GM23338 (cell line): ENCODE measurements at regions not wholly inside any gene's neighbourhood (a gene's known extent, or its start where the extent isn't known, plus 50 kb on each side); places are given as distances from the start of the nearest gene placed in this dataset.

ENCODE experiments used
- ATAC-seq: fragments of 200-7000 bp; cut with Tn5 transposase; 3 replicates; pipeline ENCODE4 v1.9.1; 2020
- DNase-seq: peaks from one replicate; pipeline ENCODE4 v3.0.0-alpha.2; 2015; ENCODE audit warnings: low spot score
- H2AFZ ChIP-seq: fragments of 200-600 bp; sonication (generic); 2 replicates; pipeline ENCODE4 v1.8.0; 2016; ENCODE audit warnings: antibody characterized with exemption, mild to moderate bottlenecking, moderate library complexity
- H3F3A ChIP-seq: fragments of 200-600 bp; sonication (generic); replicated peaks from 2 replicates; pipeline ENCODE4 v1.8.0; 2017; ENCODE audit warnings: antibody characterized with exemption, mixed run types, low read depth
- H3K27ac ChIP-seq: fragments of 200-600 bp; sonication (generic); 2 replicates; pipeline ENCODE4 v1.6.1; 2016; ENCODE audit warnings: low read depth
- H3K27me3 ChIP-seq: fragments of 200-600 bp; sonication (generic); 2 replicates; pipeline ENCODE4 v1.8.0; 2016; ENCODE audit warnings: mild to moderate bottlenecking, mixed run types, moderate library complexity; ENCODE audit not compliant: insufficient read depth
- H3K36me3 ChIP-seq: fragments of 200-600 bp; sonication (generic); 2 replicates; pipeline ENCODE4 v1.8.0; 2016; ENCODE audit warnings: mild to moderate bottlenecking; ENCODE audit not compliant: insufficient read depth
- H3K4me1 ChIP-seq: fragments of 200-600 bp; sonication (generic); 2 replicates; pipeline ENCODE4 v1.8.0; 2016; ENCODE audit warnings: mild to moderate bottlenecking, moderate library complexity; ENCODE audit not compliant: insufficient read depth
- H3K4me2 ChIP-seq: fragments of 200-600 bp; sonication (generic); 2 replicates; pipeline ENCODE4 v1.7.1; 2017; ENCODE audit warnings: mixed run types
- H3K4me3 ChIP-seq: fragments of 200-600 bp; sonication (generic); 2 replicates; pipeline ENCODE4 v1.6.1; 2016; ENCODE audit warnings: mixed run types
- H3K79me2 ChIP-seq: fragments of 200-600 bp; sonication (generic); replicated peaks from 2 replicates; pipeline ENCODE4 v1.8.0; 2017; ENCODE audit warnings: mild to moderate bottlenecking; ENCODE audit not compliant: insufficient read depth
- H3K9me2 ChIP-seq: fragments of 200-600 bp; sonication (generic); 2 replicates; pipeline ENCODE4 v1.8.0; 2017; ENCODE audit not compliant: insufficient read depth
- H4K20me1 ChIP-seq: fragments of 200-600 bp; sonication (generic); replicated peaks from 2 replicates; pipeline ENCODE4 v1.8.0; 2017; ENCODE audit warnings: mild to moderate bottlenecking; ENCODE audit not compliant: insufficient read depth
- H3K27ac Mint-ChIP-seq: 2 replicates; pipeline ENCODE4 v1.8.0; 2020; ENCODE audit warnings: inconsistent platforms, mild to moderate bottlenecking, moderate library complexity, mixed read lengths
- H3K27me3 Mint-ChIP-seq: 3 replicates; pipeline ENCODE4 v1.8.0; 2022; ENCODE audit warnings: low read depth, mild to moderate bottlenecking, moderate library complexity, mixed read lengths, inconsistent platforms; ENCODE audit not compliant: insufficient read depth, poor library complexity
- H3K36me3 Mint-ChIP-seq: 3 replicates; pipeline ENCODE4 v1.8.0; 2021; ENCODE audit warnings: low read depth, mild to moderate bottlenecking, inconsistent platforms, moderate library complexity, mixed read lengths
- H3K4me1 Mint-ChIP-seq: 3 replicates; pipeline ENCODE4 v1.8.0; 2020; ENCODE audit warnings: mild to moderate bottlenecking, inconsistent platforms, mixed read lengths
- H3K4me3 Mint-ChIP-seq: 3 replicates; pipeline ENCODE4 v1.8.0; 2021; ENCODE audit warnings: moderate library complexity, mild to moderate bottlenecking, inconsistent platforms, mixed read lengths
- H3K9me3 Mint-ChIP-seq: 3 replicates; pipeline ENCODE4 v1.8.0; 2020; ENCODE audit warnings: moderate library complexity, mild to moderate bottlenecking, inconsistent platforms, mixed read lengths
- CREB1 ChIP-seq: fragments of 250-450 bp; sonication (Bioruptor Pico); IDR thresholded peaks from 2 replicates; pipeline ENCODE4 v1.5.0; 2020; ENCODE audit warnings: low read depth, mild to moderate bottlenecking, moderate library complexity
- CTCF ChIP-seq, 2 experiments: fragments of 200-600 bp in 1 of 2; sonication (generic) in 1 of 2; conservative IDR thresholded peaks; 2 replicates each; pipeline versions ENCODE4 v1.5.1 to v1.6.1; 2016 to 2017; ENCODE audit warnings: antibody characterized with exemption in 2 of 2, low read depth in 2 of 2, mild to moderate bottlenecking in 2 of 2, moderate library complexity in 1 of 2
- ETS1 ChIP-seq: IDR thresholded peaks from 2 replicates; pipeline ENCODE4 v1.6.1; 2016; ENCODE audit warnings: antibody characterized with exemption
- EZH2 ChIP-seq: fragments of 200-600 bp; sonication (generic); IDR thresholded peaks from one replicate; pipeline ENCODE4 v1.8.0; 2017; ENCODE audit warnings: antibody characterized with exemption, mild to moderate bottlenecking, low read depth; ENCODE audit not compliant: unreplicated experiment
- EZH2phosphoT487 ChIP-seq: fragments of 200-600 bp; sonication (generic); IDR thresholded peaks from one replicate; pipeline ENCODE4 v1.8.1; 2018; ENCODE audit warnings: antibody characterized with exemption; ENCODE audit not compliant: unreplicated experiment
- JUNB ChIP-seq: IDR thresholded peaks from one replicate; pipeline ENCODE4 v1.6.1; 2016; ENCODE audit warnings: antibody characterized with exemption; ENCODE audit not compliant: unreplicated experiment
- NANOG ChIP-seq: IDR thresholded peaks from 2 replicates; pipeline ENCODE4 v1.6.1; 2016; ENCODE audit warnings: antibody characterized with exemption, borderline replicate concordance
- POLR2AphosphoS5 ChIP-seq: IDR thresholded peaks from 2 replicates; pipeline ENCODE4 v1.6.1; 2016; ENCODE audit warnings: antibody characterized with exemption, low read depth
- STAT1 ChIP-seq: IDR thresholded peaks from one replicate; pipeline ENCODE4 v1.6.1; 2016; ENCODE audit warnings: antibody characterized with exemption; ENCODE audit not compliant: unreplicated experiment
- ZNF114 ChIP-seq: fragments of 250-450 bp; sonication (Bioruptor Pico); IDR thresholded peaks from 2 replicates; pipeline ENCODE4 v1.5.0; 2020; ENCODE audit warnings: mild to moderate bottlenecking, moderate library complexity
- ZNF331 ChIP-seq: fragments of 250-450 bp; sonication (Bioruptor Pico); IDR thresholded peaks from 2 replicates; pipeline ENCODE4 v1.5.0; 2020; ENCODE audit warnings: low read depth, mild to moderate bottlenecking, moderate library complexity
- TF ChIP-seq, protein P1 (sequence below): IDR thresholded peaks from one replicate; pipeline ENCODE4 v1.6.1; 2018; ENCODE audit warnings: antibody characterized with exemption; ENCODE audit not compliant: unreplicated experiment
- TF ChIP-seq, protein P2 (sequence below): fragments of 250-450 bp; sonication (Bioruptor Pico); IDR thresholded peaks from 2 replicates; pipeline ENCODE4 v1.5.0; 2020; ENCODE audit warnings: mild to moderate bottlenecking, moderate library complexity

DNA sequence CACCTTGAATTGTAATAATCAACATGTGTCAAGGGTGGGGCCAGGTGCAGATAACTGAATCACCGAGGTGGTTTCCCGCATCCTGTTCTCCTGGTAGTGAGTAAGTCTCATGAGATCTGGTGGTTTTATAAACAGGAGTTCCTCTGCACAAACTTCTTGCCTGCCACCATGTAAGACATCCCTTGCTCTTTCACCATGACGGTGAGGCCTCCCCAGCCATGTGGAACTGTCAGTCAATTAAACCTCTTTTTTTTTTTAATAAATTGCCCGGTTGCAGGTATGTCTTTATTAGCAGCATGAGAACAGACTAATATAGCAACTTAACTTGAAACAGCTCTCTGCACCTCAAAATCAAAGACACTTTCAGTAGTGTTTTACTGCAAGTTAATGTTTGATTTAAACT is 121.6 kb downstream of the OGFRL1 start:
- no peak overlapping the region for H3K4me3 Mint-ChIP-seq
- DNase-seq (no peak), ATAC-seq (no peak)
- H3K36me3 Mint-ChIP-seq = no peaks in the 10 kb centered on the region
- H3K4me1 Mint-ChIP-seq = peaks cover 29% of the 10 kb centered on the region
- Histone ChIP-seq H3K79me2 (no peaks in the 10 kb centered on the region), H3F3A (no peaks in the 10 kb centered on the region), H2AFZ (no peak overlapping the region), H3K4me1 (peaks cover 19% of the 10 kb centered on the region), H3K27me3 (no peaks in the 10 kb centered on the region), H4K20me1 (no peaks in the 10 kb centered on the region), H3K4me2 (no peak overlapping the region), H3K36me3 (no peaks in the 10 kb centered on the region), H3K27ac (no peak overlapping the region), H3K9me2 (no peaks in the 10 kb centered on the region), H3K4me3 (no peak overlapping the region)
- TF ChIP-seq ETS1 (no peak), EZH2phosphoT487 (no peak), ZNF331 (no peak), ZNF114 (CRISPR knock-in tag) (no peak), NANOG (no peak), CREB1 (CRISPR knock-in tag) (no peak), JUNB (no peak), EZH2 (no peak), POLR2AphosphoS5 (no peak), CTCF (conservative IDR thresholded peaks at IDR 0.05; ENCODE audit: low read depth in 2 of 2) (no peak), STAT1 (no peak)
- TF ChIP-seq, protein P1, sequence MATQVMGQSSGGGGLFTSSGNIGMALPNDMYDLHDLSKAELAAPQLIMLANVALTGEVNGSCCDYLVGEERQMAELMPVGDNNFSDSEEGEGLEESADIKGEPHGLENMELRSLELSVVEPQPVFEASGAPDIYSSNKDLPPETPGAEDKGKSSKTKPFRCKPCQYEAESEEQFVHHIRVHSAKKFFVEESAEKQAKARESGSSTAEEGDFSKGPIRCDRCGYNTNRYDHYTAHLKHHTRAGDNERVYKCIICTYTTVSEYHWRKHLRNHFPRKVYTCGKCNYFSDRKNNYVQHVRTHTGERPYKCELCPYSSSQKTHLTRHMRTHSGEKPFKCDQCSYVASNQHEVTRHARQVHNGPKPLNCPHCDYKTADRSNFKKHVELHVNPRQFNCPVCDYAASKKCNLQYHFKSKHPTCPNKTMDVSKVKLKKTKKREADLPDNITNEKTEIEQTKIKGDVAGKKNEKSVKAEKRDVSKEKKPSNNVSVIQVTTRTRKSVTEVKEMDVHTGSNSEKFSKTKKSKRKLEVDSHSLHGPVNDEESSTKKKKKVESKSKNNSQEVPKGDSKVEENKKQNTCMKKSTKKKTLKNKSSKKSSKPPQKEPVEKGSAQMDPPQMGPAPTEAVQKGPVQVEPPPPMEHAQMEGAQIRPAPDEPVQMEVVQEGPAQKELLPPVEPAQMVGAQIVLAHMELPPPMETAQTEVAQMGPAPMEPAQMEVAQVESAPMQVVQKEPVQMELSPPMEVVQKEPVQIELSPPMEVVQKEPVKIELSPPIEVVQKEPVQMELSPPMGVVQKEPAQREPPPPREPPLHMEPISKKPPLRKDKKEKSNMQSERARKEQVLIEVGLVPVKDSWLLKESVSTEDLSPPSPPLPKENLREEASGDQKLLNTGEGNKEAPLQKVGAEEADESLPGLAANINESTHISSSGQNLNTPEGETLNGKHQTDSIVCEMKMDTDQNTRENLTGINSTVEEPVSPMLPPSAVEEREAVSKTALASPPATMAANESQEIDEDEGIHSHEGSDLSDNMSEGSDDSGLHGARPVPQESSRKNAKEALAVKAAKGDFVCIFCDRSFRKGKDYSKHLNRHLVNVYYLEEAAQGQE = no peak
- TF ChIP-seq, protein P2, sequence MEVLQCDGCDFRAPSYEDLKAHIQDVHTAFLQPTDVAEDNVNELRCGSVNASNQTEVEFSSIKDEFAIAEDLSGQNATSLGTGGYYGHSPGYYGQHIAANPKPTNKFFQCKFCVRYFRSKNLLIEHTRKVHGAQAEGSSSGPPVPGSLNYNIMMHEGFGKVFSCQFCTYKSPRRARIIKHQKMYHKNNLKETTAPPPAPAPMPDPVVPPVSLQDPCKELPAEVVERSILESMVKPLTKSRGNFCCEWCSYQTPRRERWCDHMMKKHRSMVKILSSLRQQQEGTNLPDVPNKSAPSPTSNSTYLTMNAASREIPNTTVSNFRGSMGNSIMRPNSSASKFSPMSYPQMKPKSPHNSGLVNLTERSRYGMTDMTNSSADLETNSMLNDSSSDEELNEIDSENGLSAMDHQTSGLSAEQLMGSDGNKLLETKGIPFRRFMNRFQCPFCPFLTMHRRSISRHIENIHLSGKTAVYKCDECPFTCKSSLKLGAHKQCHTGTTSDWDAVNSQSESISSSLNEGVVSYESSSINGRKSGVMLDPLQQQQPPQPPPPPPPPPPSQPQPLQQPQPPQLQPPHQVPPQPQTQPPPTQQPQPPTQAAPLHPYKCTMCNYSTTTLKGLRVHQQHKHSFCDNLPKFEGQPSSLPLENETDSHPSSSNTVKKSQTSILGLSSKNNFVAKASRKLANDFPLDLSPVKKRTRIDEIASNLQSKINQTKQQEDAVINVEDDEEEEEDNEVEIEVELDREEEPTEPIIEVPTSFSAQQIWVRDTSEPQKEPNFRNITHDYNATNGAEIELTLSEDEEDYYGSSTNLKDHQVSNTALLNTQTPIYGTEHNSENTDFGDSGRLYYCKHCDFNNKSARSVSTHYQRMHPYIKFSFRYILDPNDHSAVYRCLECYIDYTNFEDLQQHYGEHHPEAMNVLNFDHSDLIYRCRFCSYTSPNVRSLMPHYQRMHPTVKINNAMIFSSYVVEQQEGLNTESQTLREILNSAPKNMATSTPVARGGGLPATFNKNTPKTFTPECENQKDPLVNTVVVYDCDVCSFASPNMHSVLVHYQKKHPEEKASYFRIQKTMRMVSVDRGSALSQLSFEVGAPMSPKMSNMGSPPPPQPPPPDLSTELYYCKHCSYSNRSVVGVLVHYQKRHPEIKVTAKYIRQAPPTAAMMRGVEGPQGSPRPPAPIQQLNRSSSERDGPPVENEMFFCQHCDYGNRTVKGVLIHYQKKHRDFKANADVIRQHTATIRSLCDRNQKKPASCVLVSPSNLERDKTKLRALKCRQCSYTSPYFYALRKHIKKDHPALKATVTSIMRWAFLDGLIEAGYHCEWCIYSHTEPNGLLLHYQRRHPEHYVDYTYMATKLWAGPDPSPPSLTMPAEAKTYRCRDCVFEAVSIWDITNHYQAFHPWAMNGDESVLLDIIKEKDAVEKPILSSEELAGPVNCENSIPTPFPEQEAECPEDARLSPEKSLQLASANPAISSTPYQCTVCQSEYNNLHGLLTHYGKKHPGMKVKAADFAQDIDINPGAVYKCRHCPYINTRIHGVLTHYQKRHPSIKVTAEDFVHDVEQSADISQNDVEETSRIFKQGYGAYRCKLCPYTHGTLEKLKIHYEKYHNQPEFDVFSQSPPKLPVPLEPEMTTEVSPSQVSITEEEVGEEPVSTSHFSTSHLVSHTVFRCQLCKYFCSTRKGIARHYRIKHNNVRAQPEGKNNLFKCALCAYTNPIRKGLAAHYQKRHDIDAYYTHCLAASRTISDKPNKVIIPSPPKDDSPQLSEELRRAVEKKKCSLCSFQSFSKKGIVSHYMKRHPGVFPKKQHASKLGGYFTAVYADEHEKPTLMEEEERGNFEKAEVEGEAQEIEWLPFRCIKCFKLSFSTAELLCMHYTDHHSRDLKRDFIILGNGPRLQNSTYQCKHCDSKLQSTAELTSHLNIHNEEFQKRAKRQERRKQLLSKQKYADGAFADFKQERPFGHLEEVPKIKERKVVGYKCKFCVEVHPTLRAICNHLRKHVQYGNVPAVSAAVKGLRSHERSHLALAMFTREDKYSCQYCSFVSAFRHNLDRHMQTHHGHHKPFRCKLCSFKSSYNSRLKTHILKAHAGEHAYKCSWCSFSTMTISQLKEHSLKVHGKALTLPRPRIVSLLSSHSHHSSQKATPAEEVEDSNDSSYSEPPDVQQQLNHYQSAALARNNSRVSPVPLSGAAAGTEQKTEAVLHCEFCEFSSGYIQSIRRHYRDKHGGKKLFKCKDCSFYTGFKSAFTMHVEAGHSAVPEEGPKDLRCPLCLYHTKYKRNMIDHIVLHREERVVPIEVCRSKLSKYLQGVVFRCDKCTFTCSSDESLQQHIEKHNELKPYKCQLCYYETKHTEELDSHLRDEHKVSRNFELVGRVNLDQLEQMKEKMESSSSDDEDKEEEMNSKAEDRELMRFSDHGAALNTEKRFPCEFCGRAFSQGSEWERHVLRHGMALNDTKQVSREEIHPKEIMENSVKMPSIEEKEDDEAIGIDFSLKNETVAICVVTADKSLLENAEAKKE (CRISPR knock-in tag) = no peak
- H3K9me3 Mint-ChIP-seq = no peaks in the 10 kb centered on the region
- no peak overlapping the region for H3K27ac Mint-ChIP-seq
- H3K27me3 Mint-ChIP-seq = peaks cover 5% of the 10 kb centered on the region
